GM12864 (cell line): ENCODE measurements at regions not wholly inside any gene's neighbourhood (a gene's known extent, or its start where the extent isn't known, plus 50 kb on each side); places are given as distances from the start of the nearest gene placed in this dataset.

Experiments
- DNase-seq: peaks from one replicate; pipeline ENCODE4 v3.0.0-alpha.2; 2011; ENCODE audit warnings: low read depth
- H3K4me3 ChIP-seq: 2 replicates; pipeline ENCODE4 v1.5.1; 2011; ENCODE audit warnings: mild to moderate bottlenecking, low read depth, low read length, control low read depth
- CTCF ChIP-seq: IDR thresholded peaks from 2 replicates; pipeline ENCODE4 v1.5.1; 2011; ENCODE audit warnings: low read depth, mild to moderate bottlenecking, moderate library complexity, low read length, control low read depth, inconsistent platforms; ENCODE audit errors: missing control alignments

DNA sequence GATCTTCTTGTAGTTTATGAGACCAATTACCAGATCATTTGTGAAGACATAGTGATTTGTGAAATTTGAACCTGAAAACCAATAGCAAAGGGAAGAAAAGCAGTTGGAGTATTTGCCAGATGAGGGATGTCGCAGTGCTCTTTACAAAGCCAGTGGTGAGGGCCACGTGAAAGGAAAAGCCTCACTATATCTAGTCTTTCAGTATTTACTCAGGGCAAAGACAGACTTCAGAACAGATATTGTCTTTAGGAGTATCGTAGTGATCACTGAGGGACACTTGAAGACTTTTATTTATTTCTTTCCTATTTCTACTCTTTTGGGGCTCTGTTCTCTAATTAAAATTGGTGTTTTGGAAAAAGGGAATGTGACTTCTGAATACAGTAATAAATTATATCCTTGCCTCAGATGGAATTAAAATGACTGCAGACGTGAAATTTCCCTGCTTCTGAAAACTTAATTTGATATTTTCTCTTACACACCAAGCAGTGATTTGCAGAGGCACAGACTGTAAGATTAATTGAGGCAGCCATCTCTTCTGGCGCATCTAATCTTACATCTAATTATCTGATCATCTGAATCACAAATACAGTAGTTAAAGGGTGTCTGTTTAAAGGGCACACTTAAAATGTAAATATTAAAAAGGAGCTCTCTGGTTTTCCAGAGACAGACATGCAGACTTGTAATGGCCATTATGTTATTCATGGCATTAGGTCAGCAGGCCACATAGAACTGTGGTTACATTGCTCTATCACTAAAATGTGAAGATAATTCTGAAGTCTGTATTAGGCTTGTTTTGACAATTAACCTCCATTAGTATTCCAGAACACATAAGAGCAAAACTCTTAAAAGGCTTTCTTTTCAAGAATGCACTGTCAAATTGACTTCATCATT lies 193.0 kb upstream of the GOLIM4 start:
- no peak overlapping the region for H3K4me3 ChIP-seq
- no peak for DNase-seq
- TF ChIP-seq CTCF, result no peak

DNA sequence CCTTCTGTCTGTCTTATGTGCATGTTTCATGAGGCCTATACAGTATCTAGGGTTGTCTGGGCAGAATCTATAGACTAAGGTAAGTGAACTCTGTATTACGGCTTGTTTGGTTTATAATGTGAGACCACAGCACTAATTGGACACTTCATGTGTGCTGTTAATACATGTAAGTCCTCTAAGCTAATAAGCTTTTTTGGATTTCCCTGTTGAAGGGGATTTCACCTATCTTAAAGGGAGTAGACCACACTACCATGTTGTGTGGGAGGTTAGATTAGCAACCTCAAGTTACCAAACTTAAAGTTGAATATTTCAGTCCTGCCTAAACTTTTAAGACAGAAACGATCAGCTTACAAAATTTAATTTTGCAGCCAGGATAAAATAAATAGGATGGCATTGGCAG lies 189.8 kb upstream of the GOLIM4 start:
- H3K4me3 ChIP-seq, result no peak overlapping the region
- no peak for TF ChIP-seq CTCF
- DNase-seq, result no peak

DNA sequence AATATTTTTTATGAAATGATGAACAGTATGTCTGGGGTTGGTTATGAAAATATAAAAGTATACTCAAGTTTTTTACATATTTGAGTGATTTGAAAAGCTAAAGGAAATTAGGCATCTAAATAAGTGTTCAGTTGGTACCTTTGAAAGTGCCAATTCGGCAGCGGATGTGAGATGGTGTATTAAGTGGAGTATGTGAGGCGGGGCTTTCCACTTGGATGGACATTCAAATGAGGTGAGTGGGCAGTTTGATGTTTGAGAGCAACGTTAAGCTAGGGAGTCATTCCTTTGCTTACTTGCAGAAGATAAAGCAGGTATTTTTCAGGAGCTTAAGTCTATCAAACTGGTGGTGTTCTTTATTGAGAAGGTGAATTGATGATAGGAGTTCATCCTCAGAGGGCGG lies 189.0 kb upstream of the GOLIM4 start:
- no peak for DNase-seq
- TF ChIP-seq CTCF, result no peak
- H3K4me3 ChIP-seq, result no peak overlapping the region

GRCh38 chr3:168275662-168276061 lies 179.9 kb upstream of the GOLIM4 start:
- no peak for DNase-seq
- no peak for TF ChIP-seq CTCF
- H3K4me3 ChIP-seq, result no peak overlapping the region

DNA sequence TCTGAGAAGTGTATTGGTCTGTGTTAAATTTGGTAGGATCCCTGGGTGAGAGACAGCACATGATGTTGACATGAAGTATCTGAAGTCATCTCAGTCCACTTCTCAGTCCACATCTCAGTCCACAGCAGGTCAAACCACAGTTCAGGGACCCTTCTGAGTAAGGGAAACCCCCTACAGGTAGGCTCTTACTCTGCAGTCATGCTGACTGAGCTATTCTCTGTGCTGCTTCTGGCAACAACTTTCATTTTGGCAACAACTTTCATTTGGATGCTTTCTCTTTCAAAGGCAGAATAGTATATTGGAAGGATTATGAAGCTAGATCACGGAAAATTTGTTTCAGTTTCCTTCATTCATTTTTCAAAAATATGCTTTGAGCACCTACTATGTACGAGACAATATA lies 178.2 kb upstream of the GOLIM4 start:
- TF ChIP-seq CTCF, result peak; percentile 21
- peak; percentile 39 for DNase-seq
- H3K4me3 ChIP-seq, result no peak overlapping the region

DNA sequence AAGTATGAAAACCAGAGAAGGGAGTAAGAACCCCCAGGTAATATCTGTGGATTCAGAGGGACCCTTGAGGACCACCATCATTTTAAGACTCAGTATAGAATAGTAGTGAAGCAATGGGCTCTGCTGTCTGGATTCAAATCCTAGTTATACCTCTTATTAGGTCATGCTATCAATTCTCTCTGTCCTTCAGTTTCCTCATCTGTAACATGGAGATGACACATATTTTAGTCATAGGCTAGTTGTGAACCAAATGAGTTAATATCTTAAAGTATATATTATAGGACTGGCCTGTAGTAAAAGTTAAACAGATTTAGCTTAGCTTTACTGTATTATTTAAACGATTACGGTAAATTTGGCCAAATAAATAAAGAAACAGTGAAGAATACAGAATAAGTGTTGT lies 177.3 kb upstream of the GOLIM4 start:
- TF ChIP-seq CTCF, result no peak
- no peak overlapping the region for H3K4me3 ChIP-seq
- no peak for DNase-seq
